A673 (cell line): ENCODE measurements at regions not wholly inside any gene's neighbourhood (a gene's known extent, or its start where the extent isn't known, plus 50 kb on each side); places are given as distances from the start of the nearest gene placed in this dataset.

Source experiments
- EZH2 ChIP-seq: fragments of 200-600 bp; sonication (generic); IDR thresholded peaks from 2 replicates; pipeline ENCODE4 v1.6.1; 2017; ENCODE audit warnings: borderline replicate concordance, low read depth, mild to moderate bottlenecking, mixed read lengths, antibody characterized with exemption, low read length; ENCODE audit not compliant: poor library complexity, severe bottlenecking
- TF ChIP-seq, protein P1 (sequence below): fragments of 300-800, 200-600 bp; sonication (generic); conservative IDR thresholded peaks from 2 replicates; pipeline ENCODE4 v1.5.1; 2017; ENCODE audit warnings: low read depth, mild to moderate bottlenecking, antibody characterized with exemption, low read length, moderate library complexity, mixed read lengths

DNA sequence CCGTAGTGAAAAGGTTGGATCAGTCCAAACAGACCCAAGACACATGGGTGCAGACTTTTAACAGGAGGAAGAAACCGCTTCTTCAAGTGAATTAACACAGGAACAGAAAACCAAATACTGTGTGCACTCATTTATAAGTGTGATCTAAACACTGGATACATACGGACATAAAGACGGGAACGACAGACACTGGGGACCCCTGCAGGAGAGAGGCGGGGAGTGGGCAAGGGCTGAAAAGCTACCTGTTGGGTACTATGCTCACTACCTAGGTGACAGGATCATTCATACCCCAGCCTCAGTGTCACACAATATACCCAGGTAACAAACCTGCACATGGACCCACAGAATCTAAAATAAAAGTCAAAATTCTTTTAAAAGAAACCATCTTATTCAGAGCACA is 326.0 kb upstream of the NOCT start:
- TF ChIP-seq, protein P1, sequence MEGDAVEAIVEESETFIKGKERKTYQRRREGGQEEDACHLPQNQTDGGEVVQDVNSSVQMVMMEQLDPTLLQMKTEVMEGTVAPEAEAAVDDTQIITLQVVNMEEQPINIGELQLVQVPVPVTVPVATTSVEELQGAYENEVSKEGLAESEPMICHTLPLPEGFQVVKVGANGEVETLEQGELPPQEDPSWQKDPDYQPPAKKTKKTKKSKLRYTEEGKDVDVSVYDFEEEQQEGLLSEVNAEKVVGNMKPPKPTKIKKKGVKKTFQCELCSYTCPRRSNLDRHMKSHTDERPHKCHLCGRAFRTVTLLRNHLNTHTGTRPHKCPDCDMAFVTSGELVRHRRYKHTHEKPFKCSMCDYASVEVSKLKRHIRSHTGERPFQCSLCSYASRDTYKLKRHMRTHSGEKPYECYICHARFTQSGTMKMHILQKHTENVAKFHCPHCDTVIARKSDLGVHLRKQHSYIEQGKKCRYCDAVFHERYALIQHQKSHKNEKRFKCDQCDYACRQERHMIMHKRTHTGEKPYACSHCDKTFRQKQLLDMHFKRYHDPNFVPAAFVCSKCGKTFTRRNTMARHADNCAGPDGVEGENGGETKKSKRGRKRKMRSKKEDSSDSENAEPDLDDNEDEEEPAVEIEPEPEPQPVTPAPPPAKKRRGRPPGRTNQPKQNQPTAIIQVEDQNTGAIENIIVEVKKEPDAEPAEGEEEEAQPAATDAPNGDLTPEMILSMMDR: no peak
- TF ChIP-seq EZH2: no peak
